Heart left ventricle (tissue), 16 donors: ENCODE measurements at regions not wholly inside any gene's neighbourhood (a gene's known extent, or its start where the extent isn't known, plus 50 kb on each side); places are given as distances from the start of the nearest gene placed in this dataset.

ENCODE experiments used
- ATAC-seq, 4 donors: fragments of 200-7000 bp; cut with Tn5 transposase; one replicate each; pipeline ENCODE4 v1.9.1; 2020 to 2022; ENCODE audit warnings: moderate library complexity in 4 of 4, mild to moderate bottlenecking in 3 of 4, moderate number of reproducible peaks in 1 of 4
- DNase-seq, 5 donors: peaks; one replicate each; pipeline ENCODE4 v3.0.0-alpha.2; 2020
- H3K27ac ChIP-seq, 12 donors: fragments of 200-600 bp; sonication (generic) in 4 of 12; one replicate each; pipeline versions ENCODE4 v1.5.0 to v1.8.0; 2016 to 2022; ENCODE audit warnings: mild to moderate bottlenecking in 2 of 12
- H3K27me3 ChIP-seq, 9 donors: fragments of 200-600 bp; sonication (generic) in 2 of 9; one replicate each; pipeline versions ENCODE4 v1.5.1 to v1.8.0; 2016 to 2022; ENCODE audit warnings: mild to moderate bottlenecking in 3 of 9
- H3K36me3 ChIP-seq, 9 donors: fragments of 200-600 bp; sonication (generic) in 2 of 9; one replicate each; pipeline versions ENCODE4 v1.5.0 to v1.8.0; 2018 to 2022; ENCODE audit warnings: mild to moderate bottlenecking in 2 of 9
- H3K4me1 ChIP-seq, 12 donors: fragments of 200-600 bp; sonication (generic) in 4 of 12; one replicate each; pipeline versions ENCODE4 v1.5.0 to v1.8.0; 2016 to 2022; ENCODE audit warnings: mild to moderate bottlenecking in 3 of 12
- H3K4me3 ChIP-seq, 12 donors: fragments of 200-600 bp; sonication (generic) in 4 of 12; one replicate each; pipeline versions ENCODE4 v1.5.0 to v1.8.0; 2017 to 2022; ENCODE audit warnings: mild to moderate bottlenecking in 9 of 12, moderate library complexity in 4 of 12
- H3K9me3 ChIP-seq, 12 donors: fragments of 200-600 bp; sonication (generic) in 4 of 12; one replicate each; pipeline versions ENCODE4 v1.5.0 to v1.8.0; 2016 to 2022; ENCODE audit warnings: mild to moderate bottlenecking in 1 of 12
- POLR2A ChIP-seq, 2 donors: fragments of 450-650 bp; IDR thresholded peaks; one replicate each; pipeline ENCODE4 v1.6.1; 2017; ENCODE audit warnings: antibody characterized with exemption in 2 of 2, mild to moderate bottlenecking in 2 of 2, moderate library complexity in 2 of 2
- whole genome bisulfite sequencing, 4 donors: extraction: QIAGEN DNeasy Blood & Tissue Kit in 2 of 4; methylation state at CpG; one replicate each; pipeline versions ENCODE4 v1.1.5 to v1.1.7; 2013 to 2018; 5-methylcytosine and 5-hydroxymethylcytosine counted together
- intact Hi-C, 10 donors: fragments of 100-400 bp; cut with DNase I; formaldehyde crosslinking; loops; one replicate each; pipeline versions ENCODE4 v1.11.1 to v1.14.2; 2022
- TF ChIP-seq, protein P1 (sequence below), 12 donors: fragments of 200-600 bp; sonication (generic) in 4 of 12; IDR thresholded peaks; one replicate each; pipeline versions ENCODE4 v1.5.0 to v1.8.0; 2018 to 2022; ENCODE audit warnings: antibody characterized with exemption in 12 of 12, mild to moderate bottlenecking in 5 of 12
- donor health status: ischemic (EF 13 %, LVEDD 7.1; RV severe dilation, severe dysfunction).
- donor health status: healthy with polysubstance abuse.
- donor health status: DM: no; HTN: yes; CAD: no.
- donor health status: DM: no; HTN: no; CAD: no.
- donor health status: ischemic (EF 25% LVEDD 6.9; RV normal size, moderate dysfunction).
- donor health status: ischemic (EF 25% LVEDD 5.7; RV mildly dilated, moderate dysfunction).
- donor health status: healthy.
- donor health status: DM: yes; HTN: yes; CAD: no.
- donor health status: ischemic (EF 35%, LVEDD 5.7; RV mildly dilated, moderate dysfunction).
- donor health status: nonischemic (EF 11% LVEDD 7.7; RV severe dilation, severe dysfunction).
- donor health status: DM: yes; HTN: yes; CAD: no.
- donor health status: PGD.
- donor health status: ischemic (EF 29% LVEDD 5.4; RV normal size, mild dysfunction).
- donor health status: nonischemic (EF 23%, LVEDD 6.1; RV moderate dilation, normal function).

- no peak for TF ChIP-seq POLR2A (IDR thresholded peaks at IDR 0.05)
- TF ChIP-seq, protein P1, sequence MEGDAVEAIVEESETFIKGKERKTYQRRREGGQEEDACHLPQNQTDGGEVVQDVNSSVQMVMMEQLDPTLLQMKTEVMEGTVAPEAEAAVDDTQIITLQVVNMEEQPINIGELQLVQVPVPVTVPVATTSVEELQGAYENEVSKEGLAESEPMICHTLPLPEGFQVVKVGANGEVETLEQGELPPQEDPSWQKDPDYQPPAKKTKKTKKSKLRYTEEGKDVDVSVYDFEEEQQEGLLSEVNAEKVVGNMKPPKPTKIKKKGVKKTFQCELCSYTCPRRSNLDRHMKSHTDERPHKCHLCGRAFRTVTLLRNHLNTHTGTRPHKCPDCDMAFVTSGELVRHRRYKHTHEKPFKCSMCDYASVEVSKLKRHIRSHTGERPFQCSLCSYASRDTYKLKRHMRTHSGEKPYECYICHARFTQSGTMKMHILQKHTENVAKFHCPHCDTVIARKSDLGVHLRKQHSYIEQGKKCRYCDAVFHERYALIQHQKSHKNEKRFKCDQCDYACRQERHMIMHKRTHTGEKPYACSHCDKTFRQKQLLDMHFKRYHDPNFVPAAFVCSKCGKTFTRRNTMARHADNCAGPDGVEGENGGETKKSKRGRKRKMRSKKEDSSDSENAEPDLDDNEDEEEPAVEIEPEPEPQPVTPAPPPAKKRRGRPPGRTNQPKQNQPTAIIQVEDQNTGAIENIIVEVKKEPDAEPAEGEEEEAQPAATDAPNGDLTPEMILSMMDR (IDR thresholded peaks at IDR 0.05), result peak in 7 of 12 donors; percentile 8 to 39 (median 31)
- no peaks in the 10 kb centered on the region for H3K9me3 ChIP-seq
- intact Hi-C loops, result loop anchor here in 1 of 10 donors (10.0 kb wide), 1 partner anchor 477 kb away; no protein-coding TSS in a partner anchor
- H3K27me3 ChIP-seq, result no peaks in the 10 kb centered on the region
- H3K4me3 ChIP-seq, result no peak overlapping the region
- H3K27ac ChIP-seq, result no peak overlapping the region
- no peak for DNase-seq
- H3K36me3 ChIP-seq, result no peaks in the 10 kb centered on the region
- H3K4me1 ChIP-seq, result no peaks in the 10 kb centered on the region
- WGBS, 4 donors, result 46 to 58% (median 53%) methylated on average over 5 of the region's 5 CpGs
- ATAC-seq, result no peak
Measured at GRCh38 chr9:79477955-79478771, 93.6 kb upstream of the TLE4 start.

DNA sequence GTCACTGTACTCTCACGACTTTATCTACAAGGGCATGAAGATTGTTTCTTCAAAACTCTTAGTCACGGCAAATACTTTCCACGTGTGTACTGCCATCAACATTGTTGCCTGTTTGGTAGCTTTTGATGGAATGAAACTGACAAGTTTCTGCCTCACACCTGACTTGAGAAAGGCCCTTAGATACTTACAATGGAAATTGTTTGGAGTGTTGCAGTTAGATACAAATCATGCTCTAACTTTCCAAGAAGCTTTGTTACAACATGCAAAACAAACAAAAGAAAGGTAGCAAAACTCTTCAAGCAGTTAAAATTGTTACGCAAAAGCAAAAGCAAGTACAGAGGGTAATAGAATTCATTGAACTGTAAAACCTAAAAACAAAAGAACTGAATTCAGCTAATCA, 91.1 kb upstream of the TLE4 start:
- intact Hi-C loops, result loop anchor here in 1 of 10 donors (10.0 kb wide), 1 partner anchor 484 kb away; no protein-coding TSS in a partner anchor
- H3K4me1 ChIP-seq, result no peaks in the 10 kb centered on the region
- no peak overlapping the region for H3K27ac ChIP-seq
- no peak for ATAC-seq
- no peaks in the 10 kb centered on the region for H3K27me3 ChIP-seq
- H3K36me3 ChIP-seq, result no peaks in the 10 kb centered on the region
- no peak overlapping the region for H3K4me3 ChIP-seq
- 80 to 88% (median 84%) methylated on average over 4 of the region's 4 CpGs for WGBS, 4 donors
- DNase-seq, result no peak
- no peaks in the 10 kb centered on the region for H3K9me3 ChIP-seq
- TF ChIP-seq POLR2A (IDR thresholded peaks at IDR 0.05), result no peak
- TF ChIP-seq, protein P1 (IDR thresholded peaks at IDR 0.05), result no peak

DNA sequence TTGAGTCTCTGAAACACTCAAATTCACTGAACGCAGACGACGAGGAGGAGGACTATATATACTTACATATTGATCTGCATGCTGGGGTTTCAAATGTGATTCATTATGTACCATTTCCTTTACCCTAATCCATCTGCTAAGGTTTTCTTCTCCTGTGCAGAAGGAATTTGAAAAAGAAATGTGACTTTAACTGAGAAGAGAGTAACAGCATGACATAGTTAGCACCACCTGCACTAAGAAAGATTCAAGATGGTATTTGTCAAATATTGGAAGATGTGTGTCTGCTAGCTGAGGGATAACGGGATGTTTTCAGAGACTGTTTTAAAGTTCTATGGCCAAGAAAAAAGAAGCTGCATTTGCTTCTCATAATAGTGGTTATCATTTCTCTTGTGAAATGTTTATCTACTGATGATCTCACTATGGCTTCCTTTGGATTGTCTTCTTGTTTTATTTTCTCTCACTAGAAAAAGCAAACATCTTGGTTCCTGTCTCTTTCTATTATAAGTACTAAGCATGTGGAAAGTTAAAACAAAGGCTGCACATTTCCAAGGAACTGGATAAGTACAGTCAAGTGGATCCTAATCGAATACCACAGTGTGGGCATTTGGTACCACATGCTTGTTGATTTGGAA, 89.8 kb upstream of the TLE4 start:
- Histone ChIP-seq H3K27ac (no peak overlapping the region), H3K9me3 (no peaks in the 10 kb centered on the region), H3K36me3 (no peaks in the 10 kb centered on the region), H3K27me3 (no peaks in the 10 kb centered on the region), H3K4me3 (no peak overlapping the region), H3K4me1 (no peaks in the 10 kb centered on the region)
- WGBS, 4 donors, result 60 to 66% (median 64%) methylated on average over 5 of the region's 5 CpGs
- DNase-seq (no peak), ATAC-seq (no peak)
- intact Hi-C loops, result loop anchor here in 1 of 10 donors (10.0 kb wide), 1 partner anchor 483 kb away; no protein-coding TSS in a partner anchor
- TF ChIP-seq, protein P1 (IDR thresholded peaks at IDR 0.05), result no peak
- TF ChIP-seq POLR2A (IDR thresholded peaks at IDR 0.05), result no peak

GRCh38 chr9:79485258-79485657, 86.5 kb upstream of the TLE4 start:
- H3K4me1 ChIP-seq, result peaks cover 0 to 12% (median 0%) of the 10 kb centered on the region in 12 donors

More at GRCh38 chr9:79485258-79485657, 86.5 kb upstream of the TLE4 start:
- Histone ChIP-seq H3K27me3 (no peaks in the 10 kb centered on the region), H3K36me3 (no peaks in the 10 kb centered on the region), H3K27ac (no peak overlapping the region), H3K4me3 (no peak overlapping the region), H3K9me3 (no peaks in the 10 kb centered on the region)
- no peak for DNase-seq
- no peak for ATAC-seq
- 71 to 84% (median 77%) methylated on average over 3 of the region's 3 CpGs for WGBS, 4 donors
- intact Hi-C loops, result loop anchor here in 1 of 10 donors (10.0 kb wide), 1 partner anchor 480 kb away; no protein-coding TSS in a partner anchor
- TF ChIP-seq POLR2A (IDR thresholded peaks at IDR 0.05), result no peak
- TF ChIP-seq, protein P1 (IDR thresholded peaks at IDR 0.05), result no peak
